ENCODE measurements at regions not wholly inside any gene's neighbourhood (a gene's known extent, or its start where the extent isn't known, plus 50 kb on each side); places are given as distances from the start of the nearest gene placed in this dataset.

- Histone ChIP-seq H3K27ac (ENCODE audit: insufficient read length, low read depth, low read length) (no peak overlapping the region), H4K5ac (ENCODE audit: insufficient read length, low read depth, low read length) (no peak overlapping the region), H3K56ac (ENCODE audit: insufficient read length, low read depth, low read length) (no peak overlapping the region), H2BK5ac (ENCODE audit: insufficient read length, low read length) (no peak overlapping the region), H3K79me2 (ENCODE audit: insufficient read depth, low read length) (no peaks in the 10 kb centered on the region), H4K91ac (ENCODE audit: insufficient read length, low read depth, low read length) (no peak overlapping the region), H2BK15ac (ENCODE audit: low read depth, low read length) (no peak overlapping the region), H3K14ac (ENCODE audit: insufficient read depth, low read length) (no peak overlapping the region), H3K79me1 (ENCODE audit: insufficient read depth, low read depth, low read length, poor library complexity, severe bottlenecking) (no peaks in the 10 kb centered on the region), H3K4ac (ENCODE audit: low read depth, low read length) (no peak overlapping the region), H3K23me2 (ENCODE audit: insufficient read length, low read depth, low read length, poor library complexity, severe bottlenecking) (no peaks in the 10 kb centered on the region), H3K9ac (ENCODE audit: extremely low read depth, insufficient read length, low read length) (no peak overlapping the region), H4K20me1 (ENCODE audit: control insufficient read depth, insufficient read depth, insufficient read length) (no peaks in the 10 kb centered on the region), H2BK12ac (ENCODE audit: insufficient read length, low read depth, low read length) (no peak overlapping the region), H2BK120ac (ENCODE audit: low read depth, low read length, poor library complexity, severe bottlenecking) (no peak overlapping the region), H3K9me3 (ENCODE audit: control insufficient read depth, low read depth, low read length) (no peaks in the 10 kb centered on the region), H3K27me3 (ENCODE audit: insufficient read depth, low read length) (no peaks in the 10 kb centered on the region), H3K23ac (ENCODE audit: insufficient read length, low read depth, low read length) (no peak overlapping the region), H3K4me1 (ENCODE audit: insufficient read depth, low read length) (peaks cover 10% of the 10 kb centered on the region), H2AFZ (ENCODE audit: low read length) (no peak overlapping the region), H3K18ac (ENCODE audit: insufficient read length, low read depth, low read length) (no peak overlapping the region), H2BK20ac (ENCODE audit: low read depth, low read length, poor library complexity, severe bottlenecking) (no peak overlapping the region), H4K8ac (replicated peaks; ENCODE audit: insufficient read length, low read depth, low read length) (no peak overlapping the region), H2AK5ac (ENCODE audit: insufficient read length, low read length) (no peak overlapping the region), H3K4me2 (ENCODE audit: insufficient read depth, insufficient read length, low read length) (no peak overlapping the region), H3T11ph (ENCODE audit: low read length) (no peak overlapping the region)
- Mint-ChIP-seq H3K27me3 (ENCODE audit: low read depth) (no peaks in the 10 kb centered on the region), H3K4me1 (peaks cover 28 to 32% of the 10 kb centered on the region in 2 experiments), H3K27ac (no peak overlapping the region), H3K9me3 (no peaks in the 10 kb centered on the region), H3K36me3 (ENCODE audit: insufficient read depth in 1 of 3, low read depth in 3 of 3) (no peaks in the 10 kb centered on the region), H3K4me3 (no peak overlapping the region)
- DNase-seq: no peak
- TF ChIP-seq, protein P1, sequence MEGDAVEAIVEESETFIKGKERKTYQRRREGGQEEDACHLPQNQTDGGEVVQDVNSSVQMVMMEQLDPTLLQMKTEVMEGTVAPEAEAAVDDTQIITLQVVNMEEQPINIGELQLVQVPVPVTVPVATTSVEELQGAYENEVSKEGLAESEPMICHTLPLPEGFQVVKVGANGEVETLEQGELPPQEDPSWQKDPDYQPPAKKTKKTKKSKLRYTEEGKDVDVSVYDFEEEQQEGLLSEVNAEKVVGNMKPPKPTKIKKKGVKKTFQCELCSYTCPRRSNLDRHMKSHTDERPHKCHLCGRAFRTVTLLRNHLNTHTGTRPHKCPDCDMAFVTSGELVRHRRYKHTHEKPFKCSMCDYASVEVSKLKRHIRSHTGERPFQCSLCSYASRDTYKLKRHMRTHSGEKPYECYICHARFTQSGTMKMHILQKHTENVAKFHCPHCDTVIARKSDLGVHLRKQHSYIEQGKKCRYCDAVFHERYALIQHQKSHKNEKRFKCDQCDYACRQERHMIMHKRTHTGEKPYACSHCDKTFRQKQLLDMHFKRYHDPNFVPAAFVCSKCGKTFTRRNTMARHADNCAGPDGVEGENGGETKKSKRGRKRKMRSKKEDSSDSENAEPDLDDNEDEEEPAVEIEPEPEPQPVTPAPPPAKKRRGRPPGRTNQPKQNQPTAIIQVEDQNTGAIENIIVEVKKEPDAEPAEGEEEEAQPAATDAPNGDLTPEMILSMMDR (conservative IDR thresholded peaks at IDR 0.05): no peak
- no CpG with 5 or more reads among the region's 3 CpGs for WGBS (ENCODE audit: extremely low coverage, insufficient read length, low lambda C conversion rate)
These were observed 147.1 kb upstream of the MPDZ start for GRCh38 chr9:13426606-13427005.
